ENCODE measurements at regions not wholly inside any gene's neighbourhood (a gene's known extent, or its start where the extent isn't known, plus 50 kb on each side); places are given as distances from the start of the nearest gene placed in this dataset.

GRCh38 chr1:55457874-55458273 lies 242.7 kb upstream of the USP24 start:
- TF ChIP-seq POLR2AphosphoS5 (IDR thresholded peaks at IDR 0.05; ENCODE audit: borderline replicate concordance, low read depth, low read length) (no peak), EZH2 (IDR thresholded peaks at IDR 0.05) (no peak), FOXP2 (optimal IDR thresholded peaks at IDR 0.05; ENCODE audit: control extremely low read depth, extremely low read length, insufficient read depth) (no peak)
